ENCODE measurements at regions not wholly inside any gene's neighbourhood (a gene's known extent, or its start where the extent isn't known, plus 50 kb on each side); places are given as distances from the start of the nearest gene placed in this dataset.

GRCh38 chr15:98315971-98316370 is 332.4 kb upstream of the IGF1R start:
- H3K27ac Mint-ChIP-seq, result no peak overlapping the region
- peaks cover 16% of the 10 kb centered on the region for H3K27me3 Mint-ChIP-seq
- H3K4me1 Mint-ChIP-seq, result peaks cover 5% of the 10 kb centered on the region
- no peaks in the 10 kb centered on the region for H3K36me3 Mint-ChIP-seq (ENCODE audit: low read depth)
- ATAC-seq (no peak), DNase-seq (no peak)
- peaks cover 5% of the 10 kb centered on the region for H3K9me3 ChIP-seq (ENCODE audit: control insufficient read depth, low read length, poor library complexity, severe bottlenecking)
- H3K4me3 Mint-ChIP-seq, result no peak overlapping the region

GRCh38 chr15:98321896-98322295 is 326.4 kb upstream of the IGF1R start:
- peaks cover 5% of the 10 kb centered on the region for H3K9me3 ChIP-seq (ENCODE audit: control insufficient read depth, low read length, poor library complexity, severe bottlenecking)
- no peaks in the 10 kb centered on the region for H3K36me3 Mint-ChIP-seq (ENCODE audit: low read depth)
- no peak for ATAC-seq
- peaks cover 5% of the 10 kb centered on the region for H3K27me3 Mint-ChIP-seq
- H3K4me1 Mint-ChIP-seq, result no peaks in the 10 kb centered on the region
- DNase-seq, result no peak
- H3K4me3 Mint-ChIP-seq, result no peak overlapping the region
- H3K27ac Mint-ChIP-seq, result no peak overlapping the region

- Mint-ChIP-seq H3K36me3 (ENCODE audit: low read depth) (no peaks in the 10 kb centered on the region), H3K27ac (no peak overlapping the region), H3K27me3 (peaks cover 5% of the 10 kb centered on the region), H3K4me1 (no peaks in the 10 kb centered on the region), H3K4me3 (no peak overlapping the region)
- DNase-seq (no peak), ATAC-seq (no peak)
- H3K9me3 ChIP-seq (ENCODE audit: control insufficient read depth, low read length, poor library complexity, severe bottlenecking), result peaks cover 5% of the 10 kb centered on the region
Measured at GRCh38 chr15:98322581-98322980, 325.8 kb upstream of the IGF1R start.

- H3K36me3 Mint-ChIP-seq (ENCODE audit: low read depth), result no peaks in the 10 kb centered on the region
- peaks cover 5% of the 10 kb centered on the region for H3K27me3 Mint-ChIP-seq
- DNase-seq (no peak), ATAC-seq (no peak)
- no peaks in the 10 kb centered on the region for H3K9me3 ChIP-seq (ENCODE audit: control insufficient read depth, low read length, poor library complexity, severe bottlenecking)
- H3K4me1 Mint-ChIP-seq, result no peaks in the 10 kb centered on the region
- H3K4me3 Mint-ChIP-seq, result no peak overlapping the region
- no peak overlapping the region for H3K27ac Mint-ChIP-seq
Measured at GRCh38 chr15:98324341-98324970, 323.9 kb upstream of the IGF1R start.

- no peaks in the 10 kb centered on the region for H3K36me3 Mint-ChIP-seq (ENCODE audit: low read depth)
- no peak for ATAC-seq
- DNase-seq, result no peak
- H3K27ac Mint-ChIP-seq, result no peak overlapping the region
- no peaks in the 10 kb centered on the region for H3K9me3 ChIP-seq (ENCODE audit: control insufficient read depth, low read length, poor library complexity, severe bottlenecking)
- no peaks in the 10 kb centered on the region for H3K27me3 Mint-ChIP-seq
- no peaks in the 10 kb centered on the region for H3K4me1 Mint-ChIP-seq
- H3K4me3 Mint-ChIP-seq, result no peak overlapping the region
Measured at GRCh38 chr15:98326804-98327203, 321.5 kb upstream of the IGF1R start.

- Mint-ChIP-seq H3K4me3 (no peak overlapping the region), H3K27me3 (peaks cover 7% of the 10 kb centered on the region), H3K36me3 (ENCODE audit: low read depth) (peaks cover 3% of the 10 kb centered on the region), H3K4me1 (no peaks in the 10 kb centered on the region), H3K27ac (no peak overlapping the region)
- H3K9me3 ChIP-seq (ENCODE audit: control insufficient read depth, low read length, poor library complexity, severe bottlenecking), result no peaks in the 10 kb centered on the region
- no peak for ATAC-seq
- no peak for DNase-seq
Measured at GRCh38 chr15:98330258-98330657, 318.1 kb upstream of the IGF1R start.

GRCh38 chr15:98330692-98331435 is 317.5 kb upstream of the IGF1R start:
- H3K36me3 Mint-ChIP-seq (ENCODE audit: low read depth), result peaks cover 3% of the 10 kb centered on the region
- no peak overlapping the region for H3K4me3 Mint-ChIP-seq
- DNase-seq (no peak), ATAC-seq (no peak)
- no peaks in the 10 kb centered on the region for H3K9me3 ChIP-seq (ENCODE audit: control insufficient read depth, low read length, poor library complexity, severe bottlenecking)
- peaks cover 7% of the 10 kb centered on the region for H3K27me3 Mint-ChIP-seq
- H3K27ac Mint-ChIP-seq, result no peak overlapping the region
- no peaks in the 10 kb centered on the region for H3K4me1 Mint-ChIP-seq

GRCh38 chr15:98331676-98332075 is 316.7 kb upstream of the IGF1R start:
- DNase-seq (no peak), ATAC-seq (no peak)
- Mint-ChIP-seq H3K4me1 (no peaks in the 10 kb centered on the region), H3K4me3 (no peak overlapping the region), H3K27me3 (peaks cover 7% of the 10 kb centered on the region), H3K27ac (no peak overlapping the region), H3K36me3 (ENCODE audit: low read depth) (peaks cover 3% of the 10 kb centered on the region)
- no peaks in the 10 kb centered on the region for H3K9me3 ChIP-seq (ENCODE audit: control insufficient read depth, low read length, poor library complexity, severe bottlenecking)

GRCh38 chr15:98333251-98333650 is 315.1 kb upstream of the IGF1R start:
- DNase-seq (no peak), ATAC-seq (no peak)
- H3K36me3 Mint-ChIP-seq (ENCODE audit: low read depth), result peaks cover 3% of the 10 kb centered on the region
- H3K27ac Mint-ChIP-seq, result no peak overlapping the region
- H3K4me3 Mint-ChIP-seq, result no peak overlapping the region
- peaks cover 7% of the 10 kb centered on the region for H3K27me3 Mint-ChIP-seq
- H3K9me3 ChIP-seq (ENCODE audit: control insufficient read depth, low read length, poor library complexity, severe bottlenecking), result no peaks in the 10 kb centered on the region
- no peaks in the 10 kb centered on the region for H3K4me1 Mint-ChIP-seq

GRCh38 chr15:98342911-98343310 is 305.4 kb upstream of the IGF1R start:
- peaks cover 4% of the 10 kb centered on the region for H3K36me3 Mint-ChIP-seq (ENCODE audit: low read depth)
- H3K9me3 ChIP-seq (ENCODE audit: control insufficient read depth, low read length, poor library complexity, severe bottlenecking), result no peaks in the 10 kb centered on the region
- ATAC-seq (no peak), DNase-seq (no peak)
- no peak overlapping the region for H3K4me3 Mint-ChIP-seq
- no peak overlapping the region for H3K27ac Mint-ChIP-seq
- H3K27me3 Mint-ChIP-seq, result peaks cover 6% of the 10 kb centered on the region
- no peaks in the 10 kb centered on the region for H3K4me1 Mint-ChIP-seq

- H3K9me3 ChIP-seq (ENCODE audit: control insufficient read depth, low read length, poor library complexity, severe bottlenecking), result no peaks in the 10 kb centered on the region
- Mint-ChIP-seq H3K27me3 (peaks cover 6% of the 10 kb centered on the region), H3K4me3 (no peak overlapping the region), H3K36me3 (ENCODE audit: low read depth) (peaks cover 4% of the 10 kb centered on the region), H3K4me1 (no peaks in the 10 kb centered on the region), H3K27ac (no peak overlapping the region)
- no peak for DNase-seq
- no peak for ATAC-seq
Measured at GRCh38 chr15:98344591-98344990, 303.7 kb upstream of the IGF1R start.

GRCh38 chr15:98347001-98347400 is 301.3 kb upstream of the IGF1R start:
- Mint-ChIP-seq H3K27me3 (peaks cover 13% of the 10 kb centered on the region), H3K27ac (no peak overlapping the region), H3K4me3 (no peak overlapping the region), H3K4me1 (no peaks in the 10 kb centered on the region), H3K36me3 (ENCODE audit: low read depth) (peaks cover 4% of the 10 kb centered on the region)
- DNase-seq (no peak), ATAC-seq (no peak)
- H3K9me3 ChIP-seq (ENCODE audit: control insufficient read depth, low read length, poor library complexity, severe bottlenecking), result no peaks in the 10 kb centered on the region

- H3K4me1 Mint-ChIP-seq, result no peaks in the 10 kb centered on the region
- DNase-seq, result no peak
- no peak overlapping the region for H3K4me3 Mint-ChIP-seq
- H3K27me3 Mint-ChIP-seq, result peaks cover 13% of the 10 kb centered on the region
- ATAC-seq, result no peak
- no peak overlapping the region for H3K27ac Mint-ChIP-seq
- H3K36me3 Mint-ChIP-seq (ENCODE audit: low read depth), result peaks cover 4% of the 10 kb centered on the region
- H3K9me3 ChIP-seq (ENCODE audit: control insufficient read depth, low read length, poor library complexity, severe bottlenecking), result no peaks in the 10 kb centered on the region
Measured at GRCh38 chr15:98347866-98348265, 300.5 kb upstream of the IGF1R start.

- Mint-ChIP-seq H3K27ac (no peak overlapping the region), H3K4me3 (no peak overlapping the region), H3K4me1 (no peaks in the 10 kb centered on the region), H3K27me3 (peaks cover 13% of the 10 kb centered on the region), H3K36me3 (ENCODE audit: low read depth) (peaks cover 4% of the 10 kb centered on the region)
- H3K9me3 ChIP-seq (ENCODE audit: control insufficient read depth, low read length, poor library complexity, severe bottlenecking), result no peaks in the 10 kb centered on the region
- ATAC-seq (no peak), DNase-seq (no peak)
Measured at GRCh38 chr15:98350276-98350675, 298.1 kb upstream of the IGF1R start.

Measured in T-helper 17 cell (primary cell).